Urinary bladder (tissue), 3 donors: ENCODE measurements at regions not wholly inside any gene's neighbourhood (a gene's known extent, or its start where the extent isn't known, plus 50 kb on each side); places are given as distances from the start of the nearest gene placed in this dataset.

Experiments
- DNase-seq: peaks from one replicate; pipeline ENCODE4 v3.0.0-alpha.2; 2015; ENCODE audit errors: extremely low spot score
- H3K27ac ChIP-seq: one replicate; pipeline ENCODE4 v1.5.1; 2013; ENCODE audit warnings: low read depth, mild to moderate bottlenecking, moderate library complexity
- H3K36me3 ChIP-seq: one replicate; pipeline ENCODE4 v1.6.1; 2013; ENCODE audit warnings: mild to moderate bottlenecking, moderate library complexity; ENCODE audit not compliant: insufficient read depth
- H3K4me1 ChIP-seq: one replicate; pipeline ENCODE4 v1.6.1; 2013; ENCODE audit warnings: mild to moderate bottlenecking, moderate library complexity; ENCODE audit not compliant: insufficient read depth
- H3K4me3 ChIP-seq: one replicate; pipeline ENCODE4 v1.5.1; 2013; ENCODE audit warnings: low read depth, low read length
- WGBS: extraction: QIAGEN DNeasy Blood & Tissue Kit; methylation state at CpG from one replicate; pipeline ENCODE4 v1.1.7; 2013; 5-methylcytosine and 5-hydroxymethylcytosine counted together
- donor health status: healthy with polysubstance abuse.
- donor health status: healthy.

GRCh38 chr1:199335496-199335895 is 692.0 kb upstream of the NR5A2 start:
- WGBS: 76% methylated on average over 1 of the region's 1 CpG
- no peak overlapping the region for H3K27ac ChIP-seq
- H3K4me3 ChIP-seq: no peak overlapping the region
- H3K4me1 ChIP-seq: no peaks in the 10 kb centered on the region
- H3K36me3 ChIP-seq: no peaks in the 10 kb centered on the region
- no peak for DNase-seq

DNA sequence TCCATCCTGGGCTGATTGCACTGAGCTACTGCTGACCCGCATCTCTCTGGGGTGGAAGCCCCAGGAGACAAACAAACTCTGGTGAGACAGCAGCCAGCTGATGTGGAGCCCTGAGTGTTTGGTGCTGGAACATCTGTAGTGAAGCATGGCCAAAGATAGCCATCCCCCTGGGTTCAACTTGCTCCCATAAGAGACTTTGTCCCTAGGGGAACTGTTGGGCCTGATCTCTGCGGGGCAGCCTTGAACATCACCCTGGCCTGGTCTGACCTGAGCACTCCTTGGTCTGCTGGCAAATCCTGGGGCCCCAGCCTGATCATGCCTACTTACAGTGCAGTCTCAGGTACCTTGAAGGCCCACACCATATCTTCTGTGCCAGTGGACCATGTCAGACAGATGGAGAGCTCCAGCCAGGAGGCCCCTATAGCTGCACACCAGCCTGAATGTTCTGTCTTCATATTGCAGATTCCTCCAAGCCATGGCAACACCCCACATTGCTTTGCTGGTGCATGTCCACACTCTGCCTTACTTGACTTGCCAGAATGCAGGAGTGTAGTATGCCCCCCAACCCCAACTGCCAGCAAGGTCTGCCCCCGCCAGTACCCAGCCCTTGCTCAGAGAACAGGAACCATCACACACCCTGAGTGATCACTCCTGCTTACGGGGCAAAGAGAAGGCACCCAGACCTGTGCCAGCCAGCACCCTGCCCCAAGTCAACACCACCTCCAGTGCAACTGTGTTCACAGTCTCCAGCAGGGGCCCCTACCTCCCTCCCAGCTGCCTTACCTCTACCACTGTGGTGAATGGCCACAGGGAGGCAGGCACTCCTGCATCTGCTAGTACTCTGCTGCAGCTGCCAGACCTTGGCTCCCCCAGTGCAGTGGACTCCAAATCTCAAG is 690.5 kb upstream of the NR5A2 start:
- WGBS: 93% methylated on average over 4 of the region's 4 CpGs
- no peak for DNase-seq
- Histone ChIP-seq H3K27ac (no peak overlapping the region), H3K4me3 (no peak overlapping the region), H3K4me1 (no peaks in the 10 kb centered on the region), H3K36me3 (no peaks in the 10 kb centered on the region)

GRCh38 chr1:199338760-199339159 is 688.8 kb upstream of the NR5A2 start:
- no peak overlapping the region for H3K27ac ChIP-seq
- no peaks in the 10 kb centered on the region for H3K36me3 ChIP-seq
- no peak overlapping the region for H3K4me3 ChIP-seq
- DNase-seq: no peak
- no peaks in the 10 kb centered on the region for H3K4me1 ChIP-seq
- 68% methylated on average over 1 of the region's 1 CpG for WGBS

- Histone ChIP-seq H3K27ac (no peak overlapping the region), H3K4me1 (no peaks in the 10 kb centered on the region), H3K4me3 (no peak overlapping the region), H3K36me3 (no peaks in the 10 kb centered on the region)
- 41% methylated on average over 5 of the region's 5 CpGs for WGBS
- no peak for DNase-seq
These were observed 675.2 kb upstream of the NR5A2 start for GRCh38 chr1:199352351-199352750.

- WGBS: 79% methylated on average over 2 of the region's 2 CpGs
- no peaks in the 10 kb centered on the region for H3K4me1 ChIP-seq
- H3K36me3 ChIP-seq: no peaks in the 10 kb centered on the region
- DNase-seq: no peak
- no peak overlapping the region for H3K27ac ChIP-seq
- no peak overlapping the region for H3K4me3 ChIP-seq
These were observed 673.6 kb upstream of the NR5A2 start for GRCh38 chr1:199353906-199354305.

- 67% methylated on average over 2 of the region's 2 CpGs for WGBS
- Histone ChIP-seq H3K4me3 (no peak overlapping the region), H3K4me1 (no peaks in the 10 kb centered on the region), H3K27ac (no peak overlapping the region), H3K36me3 (no peaks in the 10 kb centered on the region)
- DNase-seq: no peak
These were observed 670.9 kb upstream of the NR5A2 start for GRCh38 chr1:199356561-199356960.

DNA sequence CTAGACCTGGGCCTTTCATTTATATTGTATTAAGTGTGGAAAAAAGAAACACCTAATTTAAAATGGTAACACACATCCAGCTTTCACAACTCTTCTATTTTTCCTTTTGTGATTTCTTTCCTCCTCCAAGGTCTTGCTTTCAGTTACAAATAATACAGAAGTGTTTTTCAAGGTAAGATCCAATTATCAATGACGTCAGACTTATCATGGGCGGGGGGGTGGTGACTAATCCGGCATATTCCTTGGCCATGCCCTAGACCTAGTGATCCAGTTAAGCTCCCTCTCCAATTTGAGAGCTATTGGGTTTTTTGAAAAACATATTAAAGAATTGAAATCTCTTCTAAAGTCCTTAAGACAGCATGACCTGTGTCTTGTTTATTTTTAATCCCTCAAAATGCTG is 669.9 kb upstream of the NR5A2 start:
- Histone ChIP-seq H3K4me3 (no peak overlapping the region), H3K36me3 (no peaks in the 10 kb centered on the region), H3K27ac (no peak overlapping the region), H3K4me1 (no peaks in the 10 kb centered on the region)
- WGBS: 81% methylated on average over 3 of the region's 3 CpGs
- DNase-seq: no peak

DNA sequence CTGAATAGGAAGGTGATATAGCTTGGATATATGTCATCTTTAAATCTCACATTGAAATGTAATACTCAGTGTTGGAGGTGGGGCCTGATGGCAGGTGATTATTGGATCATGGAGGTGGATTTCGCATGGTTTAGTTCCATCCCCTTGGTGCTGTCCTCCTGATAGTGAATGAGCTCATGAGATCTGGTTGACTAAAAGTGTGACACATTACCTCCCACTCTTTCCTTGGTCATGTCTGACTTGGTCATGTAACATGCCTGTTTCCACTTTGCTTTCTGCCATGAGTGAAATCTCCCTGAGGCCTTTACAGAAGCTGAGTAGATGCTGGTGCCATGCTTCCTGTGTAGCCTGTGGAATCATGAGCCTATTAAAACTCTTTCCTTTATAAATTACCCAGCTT is 664.5 kb upstream of the NR5A2 start:
- H3K27ac ChIP-seq: no peak overlapping the region
- no peaks in the 10 kb centered on the region for H3K36me3 ChIP-seq
- H3K4me3 ChIP-seq: no peak overlapping the region
- no peak for DNase-seq
- 94% methylated on average over 1 of the region's 1 CpG for WGBS
- H3K4me1 ChIP-seq: no peaks in the 10 kb centered on the region

DNA sequence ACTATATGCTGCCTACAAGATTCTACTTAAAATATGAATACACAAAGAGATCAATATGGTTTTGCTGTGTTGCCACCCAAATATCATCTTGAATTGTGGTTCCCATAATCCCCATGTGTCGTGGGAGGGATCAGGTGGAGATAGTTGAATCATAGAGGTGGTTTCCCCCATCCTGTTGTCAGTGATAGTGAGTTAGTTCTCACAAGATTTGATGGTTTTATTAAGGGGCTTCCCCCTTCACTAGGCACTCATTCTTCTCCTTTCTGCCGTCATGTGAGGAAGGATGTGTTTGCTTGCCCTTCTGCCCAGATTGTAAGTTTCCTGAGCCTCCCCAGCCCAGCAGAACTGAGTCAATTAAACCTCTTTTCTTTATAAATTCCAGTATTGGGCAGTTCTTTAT is 654.4 kb upstream of the NR5A2 start:
- DNase-seq: no peak
- no peak overlapping the region for H3K4me3 ChIP-seq
- no peaks in the 10 kb centered on the region for H3K36me3 ChIP-seq
- H3K4me1 ChIP-seq: no peaks in the 10 kb centered on the region
- WGBS: 47% methylated on average over 2 of the region's 2 CpGs
- H3K27ac ChIP-seq: no peak overlapping the region

- Histone ChIP-seq H3K4me3 (no peak overlapping the region), H3K27ac (no peak overlapping the region), H3K36me3 (no peaks in the 10 kb centered on the region), H3K4me1 (no peaks in the 10 kb centered on the region)
- DNase-seq: no peak
- WGBS: 91% methylated on average over 1 of the region's 1 CpG
These were observed 650.3 kb upstream of the NR5A2 start for GRCh38 chr1:199377211-199377610.

DNA sequence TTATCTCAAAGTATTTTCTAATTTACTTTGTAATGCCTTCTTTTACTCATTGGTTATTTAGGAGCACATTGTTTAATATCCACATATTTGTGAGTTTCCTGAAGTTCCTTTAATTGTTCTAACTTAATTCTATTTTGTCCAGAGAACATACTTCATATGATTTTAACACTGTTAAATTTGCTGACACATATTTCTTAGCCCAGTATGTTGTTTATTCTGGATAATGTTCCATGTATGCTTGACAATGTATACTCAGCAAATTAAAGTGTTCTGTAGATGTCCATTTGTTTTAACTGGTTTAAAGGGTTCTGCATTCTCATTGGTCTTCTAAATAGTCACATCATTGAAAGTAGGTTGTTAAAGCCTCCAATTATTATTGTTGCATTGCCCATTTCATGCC is 643.7 kb upstream of the NR5A2 start:
- Histone ChIP-seq H3K36me3 (no peaks in the 10 kb centered on the region), H3K27ac (no peak overlapping the region), H3K4me3 (no peak overlapping the region), H3K4me1 (no peaks in the 10 kb centered on the region)
- no peak for DNase-seq

DNA sequence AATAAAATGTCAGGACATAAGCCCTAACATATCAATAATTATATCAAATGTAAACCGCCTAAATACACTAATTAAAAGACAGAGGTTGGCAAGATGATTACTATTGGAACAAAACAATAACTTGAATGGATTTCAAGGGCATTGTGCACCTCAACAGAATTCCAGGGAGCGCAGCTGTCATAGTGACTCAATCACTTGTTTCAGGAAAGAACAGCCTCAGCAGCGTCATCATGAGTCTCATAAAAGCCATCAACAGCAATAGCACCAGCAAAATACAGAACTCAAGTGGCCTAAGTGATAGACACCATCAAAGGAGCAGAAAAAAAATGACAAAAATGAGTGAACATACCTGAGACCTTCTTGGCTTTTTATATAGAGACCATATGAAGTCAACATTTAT is 632.7 kb upstream of the NR5A2 start:
- DNase-seq: no peak
- 90% methylated on average over 3 of the region's 3 CpGs for WGBS
- Histone ChIP-seq H3K27ac (no peak overlapping the region), H3K4me3 (no peak overlapping the region), H3K36me3 (no peaks in the 10 kb centered on the region), H3K4me1 (no peaks in the 10 kb centered on the region)

- no peak for DNase-seq
- Histone ChIP-seq H3K27ac (no peak overlapping the region), H3K4me3 (no peak overlapping the region), H3K36me3 (no peaks in the 10 kb centered on the region), H3K4me1 (no peaks in the 10 kb centered on the region)
- WGBS: 44% methylated on average over 1 of the region's 1 CpG
These were observed 631.1 kb upstream of the NR5A2 start for GRCh38 chr1:199396456-199396855.

DNA sequence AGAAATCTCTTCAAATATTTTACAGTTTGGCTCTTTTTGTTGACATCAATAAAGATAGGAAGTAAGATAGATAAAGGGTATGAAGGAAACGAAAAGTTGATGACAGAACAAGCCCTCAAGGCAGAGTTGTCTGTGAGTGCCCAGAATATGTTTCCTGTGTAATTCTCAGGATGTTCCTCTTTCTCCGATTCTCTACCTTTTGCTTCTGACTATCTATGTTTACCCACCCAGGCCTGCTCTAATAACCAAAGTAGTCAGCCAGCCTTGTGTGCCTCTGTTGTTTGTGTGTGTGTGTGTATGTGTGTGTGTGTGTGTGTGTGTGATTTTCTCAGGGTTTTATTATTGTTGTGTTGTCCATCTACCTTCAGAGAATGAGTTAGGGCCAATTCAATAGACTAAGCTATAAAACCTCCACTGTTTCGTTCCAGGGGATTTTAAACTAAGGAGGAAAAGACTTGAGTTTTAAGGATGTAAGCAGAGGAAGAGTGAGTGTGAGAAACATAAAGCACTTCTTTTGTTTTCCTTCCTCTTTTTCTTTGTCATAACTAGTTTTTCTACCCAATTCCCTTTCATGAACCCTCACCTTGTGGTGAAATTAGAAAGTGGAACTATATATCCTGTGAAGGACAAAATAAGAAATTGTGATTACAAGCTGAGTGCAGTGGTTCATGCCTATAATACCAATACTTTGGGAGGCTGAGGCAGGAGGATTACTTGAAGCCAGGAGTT is 627.4 kb upstream of the NR5A2 start:
- Histone ChIP-seq H3K36me3 (no peaks in the 10 kb centered on the region), H3K4me3 (no peak overlapping the region), H3K27ac (no peak overlapping the region), H3K4me1 (no peaks in the 10 kb centered on the region)
- DNase-seq: no peak
- WGBS: 50% methylated on average over 3 of the region's 3 CpGs
